HCT116 (cell line): ENCODE measurements at regions not wholly inside any gene's neighbourhood (a gene's known extent, or its start where the extent isn't known, plus 50 kb on each side); places are given as distances from the start of the nearest gene placed in this dataset.

Source experiments
- ATAC-seq: fragments of 200-7000 bp; cut with Tn5 transposase; 2 replicates; pipeline ENCODE4 v1.9.1; 2020; ENCODE audit warnings: mild to moderate bottlenecking, moderate library complexity
- BruUV-seq: library from RNA; stranded (reverse); fragments of 400-500 nt; replicated peaks from 2 replicates; lab custom pipeline; 2021; lab: Mats Ljungman, UMichigan
- CTCF ChIA-PET: fragments of 300-600 bp; sonication (Branson Sonifier 250); formaldehyde crosslinking; loops from one replicate; lab custom pipeline; 2021; ENCODE audit warnings: antibody characterized with exemption; lab: Charles Lee
- POLR2A ChIA-PET: fragments of 300-600, 350-600 bp; sonication (Branson Sonifier 250); formaldehyde crosslinking; loops from one replicate; lab custom pipeline; 2021; ENCODE audit warnings: antibody characterized with exemption; lab: Charles Lee
- RAD21 ChIA-PET, 2 experiments: fragments of 300-600 bp; sonication (Branson Sonifier 250); formaldehyde crosslinking; loops; one replicate each; lab custom pipeline; 2023; ENCODE audit warnings: low total read pairs in 2 of 2; ENCODE audit not compliant: uncharacterized antibody in 2 of 2, unreplicated experiment in 2 of 2, low non-redundant PET in 1 of 2; lab: Charles Lee
- DNase-seq: peaks from one replicate; pipeline ENCODE4 v3.0.0-alpha.2; 2010; ENCODE audit warnings: low read depth, low spot score
- H2AFZ ChIP-seq: fragments of 200-600 bp; shearing (Covaris generic), sonication (generic); 2 replicates; pipeline ENCODE4 v1.6.1; 2017; ENCODE audit warnings: low read depth, mixed run types, mixed read lengths, antibody characterized with exemption, low read length; ENCODE audit not compliant: poor library complexity, severe bottlenecking
- H3K27ac ChIP-seq: 2 replicates; pipeline ENCODE4 v1.5.1; 2012; ENCODE audit warnings: low read depth, low read length
- H3K27me3 ChIP-seq: fragments of 200-600 bp; sonication (generic); 2 replicates; pipeline ENCODE4 v1.6.1; 2016; ENCODE audit warnings: mixed run types, low read length, mixed read lengths; ENCODE audit not compliant: insufficient read depth
- H3K36me3 ChIP-seq, 2 experiments: fragments of 200-500 bp in 1 of 2; fragments of 200-600 bp in 1 of 2; sonication (Bioruptor generic) in 1 of 2; sonication (generic) in 1 of 2; 2 replicates each; pipeline versions ENCODE4 v1.5.1 to v1.6.1; 2014 to 2016; ENCODE audit warnings: low read length in 2 of 2, inconsistent platforms in 1 of 2, mixed read lengths in 1 of 2, mixed run types in 1 of 2; ENCODE audit not compliant: insufficient read depth in 2 of 2, control insufficient read depth in 1 of 2
- H3K4me1 ChIP-seq, 2 experiments: fragments of 200-600 bp in 1 of 2; sonication (generic) in 1 of 2; 2 replicates each; pipeline versions ENCODE4 v1.5.1 to v1.6.1; 2012 to 2017; ENCODE audit warnings: low read length in 2 of 2, inconsistent platforms in 1 of 2, mild to moderate bottlenecking in 1 of 2, mixed read lengths in 1 of 2, mixed run types in 1 of 2, moderate library complexity in 1 of 2; ENCODE audit not compliant: insufficient read depth in 2 of 2, control insufficient read depth in 1 of 2
- H3K4me2 ChIP-seq: fragments of 200-600 bp; sonication (generic); 2 replicates; pipeline ENCODE4 v1.6.1; 2017; ENCODE audit warnings: mixed run types, low read length, mixed read lengths
- H3K4me3 ChIP-seq, 2 experiments: fragments of 200-600 bp in 1 of 2; sonication (generic) in 1 of 2; replicated peaks in 1 of 2; 2 replicates each; pipeline ENCODE4 v1.5.1; 2011 to 2016; ENCODE audit warnings: low read length in 2 of 2, control low read depth in 1 of 2, low read depth in 1 of 2, mild to moderate bottlenecking in 1 of 2, mixed read lengths in 1 of 2, mixed run types in 1 of 2
- H3K79me2 ChIP-seq: fragments of 200-600 bp; sonication (generic); 2 replicates; pipeline ENCODE4 v1.6.1; 2017; ENCODE audit warnings: mild to moderate bottlenecking, mixed run types, low read length, moderate library complexity, mixed read lengths; ENCODE audit not compliant: insufficient read depth
- H3K9ac ChIP-seq: fragments of 200-600 bp; sonication (generic); 2 replicates; pipeline ENCODE4 v1.6.1; 2016; ENCODE audit warnings: low read length, mixed read lengths
- H3K9me2 ChIP-seq: fragments of 200-600 bp; sonication (generic), shearing (Covaris generic); 2 replicates; pipeline ENCODE4 v1.6.1; 2017; ENCODE audit warnings: mixed run types, mild to moderate bottlenecking, moderate library complexity; ENCODE audit not compliant: insufficient read depth
- H3K9me3 ChIP-seq, 2 experiments: fragments of 200-500 bp in 1 of 2; fragments of 200-600 bp in 1 of 2; sonication (Bioruptor generic) in 1 of 2; sonication (generic) in 1 of 2; 2 replicates each; pipeline ENCODE4 v1.6.1; 2014 to 2017; ENCODE audit warnings: low read length in 2 of 2, mixed read lengths in 2 of 2, inconsistent platforms in 1 of 2, low read depth in 1 of 2, mild to moderate bottlenecking in 1 of 2, mixed run types in 1 of 2, moderate library complexity in 1 of 2; ENCODE audit not compliant: control insufficient read depth in 1 of 2, insufficient read depth in 1 of 2
- H4K20me1 ChIP-seq: fragments of 200-600 bp; sonication (generic), shearing (Covaris generic); 2 replicates; pipeline ENCODE4 v1.6.1; 2017; ENCODE audit warnings: mixed run types, mild to moderate bottlenecking, moderate library complexity; ENCODE audit not compliant: insufficient read depth
- ATF3 ChIP-seq: IDR thresholded peaks from 2 replicates; pipeline ENCODE4 v1.6.1; 2012
- CTCF ChIP-seq, 3 experiments: fragments of 200-600 bp in 1 of 3; sonication (generic) in 1 of 3; IDR thresholded peaks in 2 of 3; conservative IDR thresholded peaks in 1 of 3; 2 replicates each; pipeline ENCODE4 v1.5.1; 2012 to 2017; ENCODE audit warnings: low read depth in 2 of 3, low read length in 2 of 3, antibody characterized with exemption in 1 of 3, borderline replicate concordance in 1 of 3, control low read depth in 1 of 3, mild to moderate bottlenecking in 1 of 3, mixed read lengths in 1 of 3, mixed run types in 1 of 3, moderate library complexity in 1 of 3; ENCODE audit not compliant: insufficient read depth in 1 of 3
- EGR1 ChIP-seq: IDR thresholded peaks from 2 replicates; pipeline ENCODE4 v1.6.1; 2012; ENCODE audit warnings: low read depth
- ELF1 ChIP-seq: IDR thresholded peaks from 2 replicates; pipeline ENCODE4 v1.6.1; 2012; ENCODE audit warnings: low read depth, borderline replicate concordance
- EZH2phosphoT487 ChIP-seq: fragments of 200-600 bp; IDR thresholded peaks from 2 replicates; pipeline ENCODE4 v1.6.1; 2018; ENCODE audit warnings: antibody characterized with exemption, borderline replicate concordance
- FOSL1 ChIP-seq: IDR thresholded peaks from 2 replicates; pipeline ENCODE4 v1.6.1; 2012; ENCODE audit warnings: low read depth
- MAX ChIP-seq: IDR thresholded peaks from 2 replicates; pipeline ENCODE4 v1.6.1; 2012
- POLR2A ChIP-seq: IDR thresholded peaks from 2 replicates; pipeline ENCODE4 v1.7.0; 2011; ENCODE audit warnings: borderline replicate concordance; ENCODE audit not compliant: insufficient read depth, insufficient read length; ENCODE audit errors: extremely low read depth
- POLR2AphosphoS5 ChIP-seq: IDR thresholded peaks from 2 replicates; pipeline ENCODE4 v1.6.1; 2011; ENCODE audit warnings: mild to moderate bottlenecking, low read depth, low read length, moderate library complexity
- RAD21 ChIP-seq: IDR thresholded peaks from 2 replicates; pipeline ENCODE4 v1.6.1; 2012; ENCODE audit warnings: low read depth, mild to moderate bottlenecking
- YY1 ChIP-seq: IDR thresholded peaks from 2 replicates; pipeline ENCODE4 v1.6.1; 2011; ENCODE audit warnings: low read length, low read depth, moderate library complexity, mild to moderate bottlenecking; ENCODE audit not compliant: insufficient replicate concordance; ENCODE audit errors: extremely low read depth
- ZBTB33 ChIP-seq: IDR thresholded peaks from 2 replicates; pipeline ENCODE4 v1.6.1; 2011; ENCODE audit warnings: mild to moderate bottlenecking, low read length, moderate library complexity; ENCODE audit not compliant: insufficient replicate concordance; ENCODE audit errors: extremely low read depth
- intact Hi-C: fragments of 100-400 bp; cut with micrococcal nuclease; formaldehyde crosslinking; loops from 2 replicates; pipeline ENCODE4 v1.10.0; 2022

GRCh38 chr18:14941792-14942191 is 193.8 kb downstream of the ANKRD30B start:
- Histone ChIP-seq H3K9ac (no peak overlapping the region), H2AFZ (no peak overlapping the region), H3K27me3 (no peaks in the 10 kb centered on the region), H3K9me2 (no peaks in the 10 kb centered on the region), H3K4me1 (no peaks in the 10 kb centered on the region), H3K79me2 (no peaks in the 10 kb centered on the region), H3K36me3 (no peaks in the 10 kb centered on the region), H3K4me2 (no peak overlapping the region), H3K27ac (no peak overlapping the region), H3K9me3 (peaks cover 0 to 5% of the 10 kb centered on the region in 2 experiments; a peak in 2 of 4 replicates), H4K20me1 (no peaks in the 10 kb centered on the region), H3K4me3 (no peak overlapping the region)
- DNase-seq (no peak), ATAC-seq (no peak)
- ChIA-PET POLR2A (no interaction called here), RAD21 (no interaction called here), CTCF (no interaction called here)
- TF ChIP-seq RAD21 (no peak), MAX (no peak), YY1 (no peak), EGR1 (no peak), ELF1 (no peak), FOSL1 (no peak), ATF3 (no peak), EZH2phosphoT487 (no peak), CTCF (IDR thresholded peaks at IDR 0.05 in 2 of 3, conservative IDR thresholded peaks at IDR 0.05 in 1 of 3; ENCODE audit: borderline replicate concordance in 1 of 3, insufficient read depth in 1 of 3, low read depth in 2 of 3, low read length in 2 of 3) (no peak), ZBTB33 (no peak), POLR2A (no peak), POLR2AphosphoS5 (no peak)
- intact Hi-C loops, result no loop called here
- BruUV-seq, result no TSS peak
